Neural progenitor cell (in vitro differentiated cells): ENCODE measurements at regions not wholly inside any gene's neighbourhood (a gene's known extent, or its start where the extent isn't known, plus 50 kb on each side); places are given as distances from the start of the nearest gene placed in this dataset.
"Not testable (repeated sequence)": the region's sequence is repeated elsewhere in the genome, so short reads cannot be mapped to it uniquely, and the experiment has no call there.

ENCODE experiments used
- DNase-seq: peaks from one replicate; pipeline ENCODE4 v3.0.0-alpha.2; 2016; ENCODE audit warnings: low spot score
- H2AFZ ChIP-seq: fragments of 200-600 bp; sonication (generic); replicated peaks from 2 replicates; pipeline ENCODE4 v1.6.1; 2016; ENCODE audit warnings: antibody characterized with exemption
- H3F3A ChIP-seq: fragments of 200-600 bp; sonication (generic); 2 replicates; pipeline ENCODE4 v1.6.1; 2016; ENCODE audit warnings: antibody characterized with exemption, low read depth
- H3K27ac ChIP-seq: fragments of 200-600 bp; sonication (generic); 2 replicates; pipeline ENCODE4 v1.5.1; 2016; ENCODE audit warnings: mild to moderate bottlenecking
- H3K27me3 ChIP-seq: fragments of 200-600 bp; sonication (generic); 2 replicates; pipeline ENCODE4 v1.6.1; 2016; ENCODE audit warnings: mild to moderate bottlenecking, moderate library complexity
- H3K36me3 ChIP-seq: fragments of 200-600 bp; sonication (generic); 2 replicates; pipeline ENCODE4 v1.5.1; 2016
- H3K4me1 ChIP-seq: fragments of 200-600 bp; sonication (generic); 2 replicates; pipeline ENCODE4 v1.6.1; 2016; ENCODE audit warnings: mixed run types
- H3K4me2 ChIP-seq: fragments of 200-600 bp; sonication (generic); 2 replicates; pipeline ENCODE4 v1.6.1; 2016
- H3K4me3 ChIP-seq: fragments of 200-600 bp; sonication (generic); 2 replicates; pipeline ENCODE4 v1.5.1; 2016
- H3K79me2 ChIP-seq: fragments of 200-600 bp; sonication (generic); 2 replicates; pipeline ENCODE4 v1.6.1; 2016; ENCODE audit warnings: low read depth
- H3K9ac ChIP-seq: fragments of 200-600 bp; sonication (generic); 2 replicates; pipeline ENCODE4 v1.6.1; 2016
- H3K9me3 ChIP-seq: fragments of 200-600 bp; sonication (generic); 2 replicates; pipeline ENCODE4 v1.5.1; 2016; ENCODE audit warnings: low read depth
- H4K20me1 ChIP-seq: fragments of 200-600 bp; sonication (generic); 2 replicates; pipeline ENCODE4 v1.6.1; 2016; ENCODE audit warnings: low read depth
- H3K27ac Mint-ChIP-seq: 3 replicates; pipeline ENCODE4 v1.8.0; 2021; ENCODE audit warnings: mixed read lengths
- H3K27me3 Mint-ChIP-seq: 2 replicates; pipeline ENCODE4 v1.8.0; 2022; ENCODE audit warnings: low read depth, mild to moderate bottlenecking, inconsistent platforms, moderate library complexity, mixed read lengths; ENCODE audit not compliant: insufficient read depth
- H3K36me3 Mint-ChIP-seq: 3 replicates; pipeline ENCODE4 v1.8.0; 2021; ENCODE audit warnings: mixed read lengths
- H3K4me1 Mint-ChIP-seq: 3 replicates; pipeline ENCODE4 v1.8.0; 2021; ENCODE audit warnings: mixed read lengths
- H3K4me3 Mint-ChIP-seq: 3 replicates; pipeline ENCODE4 v1.8.0; 2021; ENCODE audit warnings: mild to moderate bottlenecking, moderate library complexity, mixed read lengths
- H3K9me3 Mint-ChIP-seq: 3 replicates; pipeline ENCODE4 v1.8.0; 2020; ENCODE audit warnings: mixed read lengths
- CTCF ChIP-seq: fragments of 200-600 bp; sonication (generic); IDR thresholded peaks from 2 replicates; pipeline ENCODE4 v1.5.1; 2017; ENCODE audit warnings: antibody characterized with exemption, mild to moderate bottlenecking
- EZH2 ChIP-seq: fragments of 200-600 bp; sonication (generic); IDR thresholded peaks from 2 replicates; pipeline ENCODE4 v1.6.1; 2017; ENCODE audit warnings: antibody characterized with exemption, mild to moderate bottlenecking, moderate library complexity
- EZH2phosphoT487 ChIP-seq: fragments of 200-600 bp; sonication (generic); IDR thresholded peaks from 2 replicates; pipeline ENCODE4 v1.6.1; 2017; ENCODE audit warnings: antibody characterized with exemption

GRCh38 chr6:81262656-81263055, 489.8 kb downstream of the TENT5A start:
- no peak overlapping the region for H3K9ac ChIP-seq
- Mint-ChIP-seq H3K4me3 (no peak overlapping the region), H3K27ac (no peak overlapping the region), H3K36me3 (no peaks in the 10 kb centered on the region), H3K9me3 (peaks cover 5% of the 10 kb centered on the region), H3K27me3 (no peaks in the 10 kb centered on the region), H3K4me1 (no peaks in the 10 kb centered on the region)
- no peaks in the 10 kb centered on the region for H3K9me3 ChIP-seq
- no peak for DNase-seq
- no peaks in the 10 kb centered on the region for H3K36me3 ChIP-seq
- H3K4me2 ChIP-seq, result no peak overlapping the region
- H3K4me1 ChIP-seq, result no peaks in the 10 kb centered on the region
- TF ChIP-seq EZH2phosphoT487 (no peak), CTCF (no peak), EZH2 (no peak)
- no peak overlapping the region for H2AFZ ChIP-seq
- H3F3A ChIP-seq, result no peaks in the 10 kb centered on the region
- no peak overlapping the region for H3K4me3 ChIP-seq
- H3K27me3 ChIP-seq, result no peaks in the 10 kb centered on the region
- H4K20me1 ChIP-seq, result no peaks in the 10 kb centered on the region
- no peaks in the 10 kb centered on the region for H3K79me2 ChIP-seq
- no peak overlapping the region for H3K27ac ChIP-seq

DNA sequence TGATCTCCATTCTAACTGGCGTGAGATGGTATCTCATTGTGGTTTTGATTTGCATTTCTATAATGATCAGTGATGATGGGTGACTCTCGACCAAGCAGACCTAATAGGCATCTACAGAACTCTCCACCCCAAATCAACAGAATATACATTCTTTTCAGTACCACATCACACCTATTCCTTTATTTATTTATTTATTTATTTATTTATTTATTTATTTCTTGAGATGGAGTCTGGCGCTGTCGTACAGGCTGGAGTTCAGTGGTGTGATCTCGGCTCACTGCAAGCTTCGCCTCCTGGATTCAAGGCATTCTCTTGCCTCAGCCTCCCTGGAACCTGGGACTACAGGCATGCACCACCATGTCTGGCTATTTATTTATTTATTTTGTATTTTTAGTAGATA, 496.3 kb downstream of the TENT5A start:
- H3K4me1 Mint-ChIP-seq, H3K27me3 ChIP-seq, H3K4me1 ChIP-seq, H3K79me2 ChIP-seq, H3K27me3 Mint-ChIP-seq, H3K9ac ChIP-seq, H3F3A ChIP-seq, H3K36me3 Mint-ChIP-seq, H3K4me3 Mint-ChIP-seq, H3K4me2 ChIP-seq, H3K4me3 ChIP-seq, H3K9me3 ChIP-seq, H3K27ac ChIP-seq, H3K36me3 ChIP-seq, DNase-seq, H4K20me1 ChIP-seq, H3K27ac Mint-ChIP-seq, H2AFZ ChIP-seq: not testable (repeated sequence)
- H3K9me3 Mint-ChIP-seq, result peaks cover 13% of the 10 kb centered on the region

- Histone ChIP-seq H3K4me1 (no peaks in the 10 kb centered on the region), H3K27ac (no peak overlapping the region), H3K79me2 (no peaks in the 10 kb centered on the region), H3K9me3 (no peaks in the 10 kb centered on the region), H2AFZ (no peak overlapping the region), H3K27me3 (no peaks in the 10 kb centered on the region), H3K4me2 (no peak overlapping the region), H4K20me1 (no peaks in the 10 kb centered on the region), H3K4me3 (no peak overlapping the region), H3K36me3 (no peaks in the 10 kb centered on the region), H3K9ac (no peak overlapping the region), H3F3A (no peaks in the 10 kb centered on the region)
- Mint-ChIP-seq H3K27ac (no peak overlapping the region), H3K4me3 (no peak overlapping the region), H3K9me3 (peaks cover 13% of the 10 kb centered on the region), H3K27me3 (peaks cover 3% of the 10 kb centered on the region), H3K4me1 (no peaks in the 10 kb centered on the region), H3K36me3 (no peaks in the 10 kb centered on the region)
- TF ChIP-seq CTCF (no peak), EZH2phosphoT487 (no peak), EZH2 (no peak)
- DNase-seq, result no peak
Observed at GRCh38 chr6:81253821-81254220, 498.7 kb downstream of the TENT5A start.

DNA sequence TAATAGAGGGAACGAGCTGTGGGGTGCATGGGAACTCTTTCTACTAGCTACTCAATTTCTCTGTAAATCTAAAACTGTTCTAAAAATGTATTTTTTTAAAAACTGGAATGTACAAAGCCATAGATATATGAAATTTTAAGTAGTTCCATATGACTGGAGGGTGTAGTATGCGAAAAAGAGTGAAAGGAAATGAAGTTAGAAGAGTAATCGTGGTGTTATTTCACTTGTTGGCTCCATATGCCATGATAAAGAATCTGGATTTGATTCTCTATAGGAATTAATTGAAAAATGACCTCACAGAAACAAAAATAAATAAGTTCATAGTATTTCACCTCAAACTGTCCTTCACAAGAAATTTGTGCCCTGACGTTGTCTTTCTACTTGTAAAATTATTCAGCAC, 500.2 kb downstream of the TENT5A start:
- no peak for TF ChIP-seq EZH2phosphoT487
- TF ChIP-seq CTCF, result no peak
- no peak for TF ChIP-seq EZH2
- H3K36me3 Mint-ChIP-seq, result no peaks in the 10 kb centered on the region
- H3K79me2 ChIP-seq, result no peaks in the 10 kb centered on the region
- H3K4me1 ChIP-seq, result no peaks in the 10 kb centered on the region
- no peaks in the 10 kb centered on the region for H3K27me3 ChIP-seq
- no peaks in the 10 kb centered on the region for H3K9me3 ChIP-seq
- H3K4me1 Mint-ChIP-seq, result no peaks in the 10 kb centered on the region
- peaks cover 3% of the 10 kb centered on the region for H3K27me3 Mint-ChIP-seq
- DNase-seq, result no peak
- no peak overlapping the region for H3K4me3 Mint-ChIP-seq
- H3F3A ChIP-seq, result no peaks in the 10 kb centered on the region
- H4K20me1 ChIP-seq, result no peaks in the 10 kb centered on the region
- no peak overlapping the region for H3K9ac ChIP-seq
- H3K4me3 ChIP-seq, result no peak overlapping the region
- H3K36me3 ChIP-seq, result no peaks in the 10 kb centered on the region
- H3K4me2 ChIP-seq, result no peak overlapping the region
- peaks cover 7% of the 10 kb centered on the region for H3K9me3 Mint-ChIP-seq
- H3K27ac Mint-ChIP-seq, result no peak overlapping the region
- no peak overlapping the region for H3K27ac ChIP-seq
- no peak overlapping the region for H2AFZ ChIP-seq
